Psoas muscle (tissue), 7 donors: ENCODE measurements at regions not wholly inside any gene's neighbourhood (a gene's known extent, or its start where the extent isn't known, plus 50 kb on each side); places are given as distances from the start of the nearest gene placed in this dataset.

Experiments
- ATAC-seq, 4 donors: fragments of 200-7000 bp; cut with Tn5 transposase; one replicate each; pipeline ENCODE4 v1.9.1; 2020; ENCODE audit warnings: moderate library complexity in 3 of 4, mild to moderate bottlenecking in 2 of 4
- DNase-seq, 2 donors: peaks; one replicate each; pipeline ENCODE4 v3.0.0-alpha.2; 2020
- H3K27ac ChIP-seq: fragments of 200-600 bp; one replicate; pipeline ENCODE4 v1.8.0; 2022
- H3K27me3 ChIP-seq, 3 donors: fragments of 200-600 bp in 1 of 3; one replicate each; pipeline versions ENCODE4 v1.6.1 to v1.8.0; 2013 to 2022; ENCODE audit warnings: low read length in 2 of 3, mild to moderate bottlenecking in 2 of 3, moderate library complexity in 1 of 3; ENCODE audit not compliant: insufficient read depth in 3 of 3
- H3K36me3 ChIP-seq, 2 donors: fragments of 200-600 bp in 1 of 2; one replicate each; pipeline versions ENCODE4 v1.6.1 to v1.8.0; 2013 to 2022; ENCODE audit warnings: low read depth in 1 of 2, mild to moderate bottlenecking in 1 of 2, moderate library complexity in 1 of 2; ENCODE audit not compliant: insufficient read depth in 1 of 2
- H3K4me1 ChIP-seq: fragments of 200-600 bp; one replicate; pipeline ENCODE4 v1.8.0; 2022
- H3K4me3 ChIP-seq: fragments of 200-600 bp; one replicate; pipeline ENCODE4 v1.8.0; 2022; ENCODE audit warnings: mild to moderate bottlenecking
- H3K9me3 ChIP-seq: fragments of 200-600 bp; one replicate; pipeline ENCODE4 v1.8.0; 2022
- CTCF ChIP-seq: fragments of 200-600 bp; IDR thresholded peaks from one replicate; pipeline ENCODE4 v1.8.0; 2022; ENCODE audit warnings: antibody characterized with exemption
- WGBS, 3 donors: extraction: QIAGEN DNeasy Blood & Tissue Kit; methylation state at CpG; one replicate each; pipeline versions ENCODE4 v1.1.6 to v1.1.7; 2013; 5-methylcytosine and 5-hydroxymethylcytosine counted together
- intact Hi-C, 2 donors: fragments of 100-400 bp; cut with DNase I; formaldehyde crosslinking; loops; one replicate each; pipeline versions ENCODE4 v1.11.0 to v1.14.2; 2022
- donor health status: healthy with polysubstance abuse.
- donor health status: DM: no; HTN: no; CAD: no; lungs with moderate emphysema.
- donor health status: Bipolar disorder and iron deficiency.
- donor health status: healthy.
- donor health status: DM: yes; HTN: yes; CAD: no.
- donor health status: DM: no; HTN: no; CAD: no.
- donor health status: DM: yes; HTN: yes; CAD: no.

- H3K4me1 ChIP-seq = no peaks in the 10 kb centered on the region
- DNase-seq (no peak), ATAC-seq (no peak)
- H3K36me3 ChIP-seq = no peaks in the 10 kb centered on the region
- TF ChIP-seq CTCF = no peak
- H3K27me3 ChIP-seq = no peaks in the 10 kb centered on the region
- intact Hi-C loops = no loop called here
- 94 to 97% (median 94%) methylated on average over 6 of the region's 6 CpGs for whole genome bisulfite sequencing, 3 donors
- H3K27ac ChIP-seq = no peak overlapping the region
- no peak overlapping the region for H3K4me3 ChIP-seq
- H3K9me3 ChIP-seq = no peaks in the 10 kb centered on the region
Measured at GRCh38 chr10:124303662-124304418, 114.9 kb downstream of the OAT start.

GRCh38 chr10:124302951-124303505 lies 115.7 kb downstream of the OAT start:
- H3K9me3 ChIP-seq = no peaks in the 10 kb centered on the region
- ATAC-seq (no peak), DNase-seq (no peak)
- H3K4me1 ChIP-seq = no peaks in the 10 kb centered on the region
- H3K36me3 ChIP-seq = no peaks in the 10 kb centered on the region
- intact Hi-C loops = no loop called here
- H3K27me3 ChIP-seq = no peaks in the 10 kb centered on the region
- no peak overlapping the region for H3K27ac ChIP-seq
- WGBS, 3 donors = 84 to 87% (median 85%) methylated on average over 8 of the region's 8 CpGs
- H3K4me3 ChIP-seq = no peak overlapping the region
- no peak for TF ChIP-seq CTCF

- intact Hi-C loops = no loop called here
- H3K27ac ChIP-seq = no peak overlapping the region
- no peak for TF ChIP-seq CTCF
- no peaks in the 10 kb centered on the region for H3K27me3 ChIP-seq
- no peaks in the 10 kb centered on the region for H3K9me3 ChIP-seq
- no peak overlapping the region for H3K4me3 ChIP-seq
- ATAC-seq = no peak
- peak in 1 of 2 donors; percentile 22 for DNase-seq
- H3K36me3 ChIP-seq = no peaks in the 10 kb centered on the region
- no peaks in the 10 kb centered on the region for H3K4me1 ChIP-seq
- 37 to 63% (median 54%) methylated on average over 9 of the region's 9 CpGs for WGBS, 3 donors
Measured at GRCh38 chr10:124301736-124302135, 117.0 kb downstream of the OAT start.

GRCh38 chr10:124300735-124301134 lies 118.0 kb downstream of the OAT start:
- DNase-seq (peak in 1 of 2 donors; percentile 5), ATAC-seq (no peak)
- Histone ChIP-seq H3K27ac (no peak overlapping the region), H3K4me3 (no peak overlapping the region), H3K9me3 (no peaks in the 10 kb centered on the region), H3K4me1 (no peaks in the 10 kb centered on the region), H3K27me3 (no peaks in the 10 kb centered on the region), H3K36me3 (no peaks in the 10 kb centered on the region)
- intact Hi-C loops = no loop called here
- 96 to 97% (median 96%) methylated on average over 5 of the region's 5 CpGs for WGBS, 3 donors
- TF ChIP-seq CTCF = no peak

- intact Hi-C loops = no loop called here
- H3K4me1 ChIP-seq = no peaks in the 10 kb centered on the region
- no peak for ATAC-seq
- TF ChIP-seq CTCF = no peak
- H3K27ac ChIP-seq = no peak overlapping the region
- peak in 1 of 2 donors; percentile 11 for DNase-seq
- no peaks in the 10 kb centered on the region for H3K36me3 ChIP-seq
- WGBS, 3 donors = 79 to 84% (median 80%) methylated on average over 6 of the region's 6 CpGs
- no peak overlapping the region for H3K4me3 ChIP-seq
- no peaks in the 10 kb centered on the region for H3K9me3 ChIP-seq
- H3K27me3 ChIP-seq = no peaks in the 10 kb centered on the region
Measured at GRCh38 chr10:124300224-124300623, 118.5 kb downstream of the OAT start.
